ENCODE measurements at regions not wholly inside any gene's neighbourhood (a gene's known extent, or its start where the extent isn't known, plus 50 kb on each side); places are given as distances from the start of the nearest gene placed in this dataset.

DNA sequence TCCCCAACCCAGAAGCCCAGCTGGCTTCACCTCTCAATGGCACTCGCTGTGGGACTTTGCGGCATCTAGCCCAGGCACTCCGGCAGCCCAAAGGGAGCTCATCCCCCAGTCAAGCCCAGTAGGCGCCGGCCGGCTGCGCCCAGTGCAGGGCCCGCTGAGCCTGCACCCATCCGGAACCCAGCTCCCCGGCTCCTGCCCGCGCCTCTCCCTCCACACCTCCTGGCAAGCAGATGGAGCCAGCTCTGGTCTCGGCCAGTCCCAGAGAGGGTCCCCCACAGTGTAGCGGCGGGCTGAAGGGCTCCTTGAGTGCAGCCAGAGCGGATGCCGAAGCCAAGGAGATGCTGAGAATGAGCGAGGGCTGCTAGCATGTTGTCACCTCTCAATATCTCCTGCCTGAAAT is 116.8 kb upstream of the UGT8 start:
- DNase-seq (ENCODE audit: low read depth, low spot score): no peak
- Histone ChIP-seq H3K9ac (ENCODE audit: insufficient read length, low read depth) (no peak overlapping the region), H3K36me3 (ENCODE audit: insufficient read depth, insufficient read length, low read length) (no peaks in the 10 kb centered on the region), H3K27me3 (ENCODE audit: insufficient read depth, insufficient read length) (no peaks in the 10 kb centered on the region), H3K4me3 (ENCODE audit: insufficient read length, low read depth) (no peak overlapping the region), H3K9me3 (ENCODE audit: insufficient read depth, low read length) (no peaks in the 10 kb centered on the region; the same call in 1 of the 2 replicates), H3K4me1 (ENCODE audit: insufficient read depth, insufficient read length) (no peaks in the 10 kb centered on the region)
- no peak for TF ChIP-seq YY1 (IDR thresholded peaks at IDR 0.05; ENCODE audit: insufficient read depth, insufficient read length)
- no peak for TF ChIP-seq ZNF274 (IDR thresholded peaks at IDR 0.05; ENCODE audit: low read depth, low read length)
- TF ChIP-seq SUZ12 (IDR thresholded peaks at IDR 0.05; ENCODE audit: extremely low read depth, insufficient read depth, insufficient read length): no peak

DNA sequence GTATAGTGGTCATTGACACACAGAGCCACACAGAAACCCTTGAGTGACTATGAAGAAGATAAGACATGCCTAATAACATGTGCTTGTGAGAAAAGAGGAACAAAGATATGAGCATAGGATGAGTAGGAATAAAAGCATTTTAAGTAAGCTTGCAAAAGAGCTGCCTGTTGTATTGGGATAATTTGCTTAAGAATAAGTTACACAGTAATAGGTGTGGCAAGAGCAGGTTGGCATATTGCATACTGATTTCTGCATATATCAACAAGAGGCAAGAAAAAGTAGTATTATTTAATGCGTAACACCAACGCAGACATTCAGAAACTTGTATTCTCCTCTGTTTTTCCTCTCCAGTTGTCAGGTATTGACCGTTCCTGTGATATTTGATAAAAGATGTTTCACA is 111.5 kb upstream of the UGT8 start:
- Histone ChIP-seq H3K4me3 (ENCODE audit: insufficient read length, low read depth) (no peak overlapping the region), H3K9ac (ENCODE audit: insufficient read length, low read depth) (no peak overlapping the region), H3K27me3 (ENCODE audit: insufficient read depth, insufficient read length) (no peaks in the 10 kb centered on the region), H3K9me3 (ENCODE audit: insufficient read depth, low read length) (no peaks in the 10 kb centered on the region), H3K36me3 (ENCODE audit: insufficient read depth, insufficient read length, low read length) (no peaks in the 10 kb centered on the region), H3K4me1 (ENCODE audit: insufficient read depth, insufficient read length) (no peaks in the 10 kb centered on the region)
- no peak for DNase-seq (ENCODE audit: low read depth, low spot score)
- TF ChIP-seq SUZ12 (IDR thresholded peaks at IDR 0.05; ENCODE audit: extremely low read depth, insufficient read depth, insufficient read length) (no peak), ZNF274 (IDR thresholded peaks at IDR 0.05; ENCODE audit: low read depth, low read length) (no peak), YY1 (IDR thresholded peaks at IDR 0.05; ENCODE audit: insufficient read depth, insufficient read length) (no peak)

DNA sequence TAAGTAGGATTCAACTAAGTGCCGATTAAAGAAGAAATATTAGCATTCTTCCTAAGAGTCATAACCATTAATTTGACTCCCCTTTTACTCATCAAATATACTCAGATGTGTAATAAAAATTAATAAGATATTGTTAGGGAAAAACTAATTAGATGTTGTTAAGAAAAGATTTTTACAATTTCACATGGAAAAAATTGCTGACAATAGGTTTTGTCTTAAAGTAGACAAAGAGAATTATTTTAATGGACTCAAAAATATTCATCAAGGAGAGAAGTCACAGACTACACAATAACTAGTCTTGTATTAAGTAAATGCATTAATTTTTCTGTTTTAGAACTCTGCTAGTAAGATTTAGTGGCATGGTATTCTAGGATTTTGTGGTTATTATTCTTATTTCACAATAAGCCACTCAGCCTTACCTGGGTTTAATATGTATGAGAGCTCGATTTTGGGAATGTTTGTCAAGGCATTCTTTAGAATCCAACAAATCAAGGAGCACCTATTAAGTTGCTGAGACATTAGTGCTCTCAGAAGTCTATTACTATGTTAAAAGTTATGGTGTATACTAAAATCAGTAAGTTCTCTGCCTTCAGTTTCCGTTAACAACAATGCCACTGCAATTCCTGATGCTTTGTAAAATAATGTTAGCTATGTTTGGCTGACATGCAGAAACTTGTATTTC is 110.2 kb upstream of the UGT8 start:
- no peaks in the 10 kb centered on the region for H3K27me3 ChIP-seq (ENCODE audit: insufficient read depth, insufficient read length)
- TF ChIP-seq YY1 (IDR thresholded peaks at IDR 0.05; ENCODE audit: insufficient read depth, insufficient read length) (no peak), SUZ12 (IDR thresholded peaks at IDR 0.05; ENCODE audit: extremely low read depth, insufficient read depth, insufficient read length) (no peak), ZNF274 (IDR thresholded peaks at IDR 0.05; ENCODE audit: low read depth, low read length) (no peak)
- no peaks in the 10 kb centered on the region for H3K36me3 ChIP-seq (ENCODE audit: insufficient read depth, insufficient read length, low read length)
- H3K4me3 ChIP-seq (ENCODE audit: insufficient read length, low read depth): no peak overlapping the region
- H3K4me1 ChIP-seq (ENCODE audit: insufficient read depth, insufficient read length): no peaks in the 10 kb centered on the region
- H3K9ac ChIP-seq (ENCODE audit: insufficient read length, low read depth): no peak overlapping the region
- peaks cover 4% of the 10 kb centered on the region; the same call in 1 of the 2 replicates for H3K9me3 ChIP-seq (ENCODE audit: insufficient read depth, low read length)
- no peak for DNase-seq (ENCODE audit: low read depth, low spot score)

DNA sequence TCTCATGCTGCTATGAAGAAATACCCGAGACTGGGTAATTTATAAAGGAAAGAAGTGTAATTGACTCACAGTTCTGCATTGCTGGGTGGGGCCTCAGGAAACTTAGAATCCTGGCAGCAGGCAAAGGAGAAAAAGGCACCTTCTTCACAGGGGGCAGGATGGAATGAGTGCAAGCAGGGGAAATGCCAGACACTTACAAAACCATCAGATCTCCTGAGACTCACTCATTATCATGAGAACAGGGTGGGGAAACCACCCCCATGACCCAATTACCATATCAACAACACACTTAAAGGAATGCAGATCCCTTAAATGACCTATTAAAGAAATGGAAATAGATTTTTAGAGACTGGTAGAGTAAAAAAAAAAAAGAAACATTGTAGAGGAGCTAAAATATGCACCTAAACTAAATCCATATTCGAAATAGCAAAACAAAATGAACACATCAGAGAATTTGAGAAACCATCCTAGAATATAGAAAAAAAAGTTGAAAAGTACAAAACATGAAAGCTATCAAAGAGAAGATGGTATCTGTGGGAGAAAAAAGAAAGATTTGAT is 104.3 kb upstream of the UGT8 start:
- H3K9ac ChIP-seq (ENCODE audit: insufficient read length, low read depth): no peak overlapping the region
- no peaks in the 10 kb centered on the region for H3K4me1 ChIP-seq (ENCODE audit: insufficient read depth, insufficient read length)
- H3K36me3 ChIP-seq (ENCODE audit: insufficient read depth, insufficient read length, low read length): no peaks in the 10 kb centered on the region
- no peak for DNase-seq (ENCODE audit: low read depth, low spot score)
- no peak for TF ChIP-seq ZNF274 (IDR thresholded peaks at IDR 0.05; ENCODE audit: low read depth, low read length)
- TF ChIP-seq SUZ12 (IDR thresholded peaks at IDR 0.05; ENCODE audit: extremely low read depth, insufficient read depth, insufficient read length): no peak
- TF ChIP-seq YY1 (IDR thresholded peaks at IDR 0.05; ENCODE audit: insufficient read depth, insufficient read length): no peak
- H3K4me3 ChIP-seq (ENCODE audit: insufficient read length, low read depth): no peak overlapping the region
- H3K27me3 ChIP-seq (ENCODE audit: insufficient read depth, insufficient read length): no peaks in the 10 kb centered on the region
- H3K9me3 ChIP-seq (ENCODE audit: insufficient read depth, low read length): peaks cover 17% of the 10 kb centered on the region; the same call in 1 of the 2 replicates

DNA sequence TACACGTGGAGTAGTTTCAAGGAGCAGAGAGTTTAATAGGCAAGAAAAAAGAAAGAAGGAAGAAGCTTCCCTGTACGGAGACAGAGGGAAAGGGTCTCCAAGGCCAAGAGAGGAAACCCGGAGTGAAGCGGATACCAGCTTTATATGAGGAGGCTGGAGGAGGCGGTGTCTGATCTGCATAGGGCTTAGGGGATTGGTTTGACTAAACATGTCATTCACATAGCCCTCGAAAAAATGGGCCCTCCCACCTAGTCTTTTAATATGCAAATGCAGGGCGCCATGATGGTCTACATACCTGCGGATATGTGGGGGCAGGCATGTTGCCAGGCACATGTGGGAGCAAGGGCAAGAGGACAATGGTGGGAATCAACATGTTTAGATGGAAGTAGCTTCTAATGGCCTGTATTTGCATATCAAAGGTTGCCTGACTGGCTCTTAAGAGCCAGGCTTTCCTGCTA is 103.1 kb upstream of the UGT8 start:
- no peak overlapping the region for H3K9ac ChIP-seq (ENCODE audit: insufficient read length, low read depth)
- H3K36me3 ChIP-seq (ENCODE audit: insufficient read depth, insufficient read length, low read length): no peaks in the 10 kb centered on the region
- TF ChIP-seq YY1 (IDR thresholded peaks at IDR 0.05; ENCODE audit: insufficient read depth, insufficient read length): no peak
- TF ChIP-seq SUZ12 (IDR thresholded peaks at IDR 0.05; ENCODE audit: extremely low read depth, insufficient read depth, insufficient read length): no peak
- no peak for TF ChIP-seq ZNF274 (IDR thresholded peaks at IDR 0.05; ENCODE audit: low read depth, low read length)
- H3K4me1 ChIP-seq (ENCODE audit: insufficient read depth, insufficient read length): no peaks in the 10 kb centered on the region
- H3K4me3 ChIP-seq (ENCODE audit: insufficient read length, low read depth): no peak overlapping the region
- H3K27me3 ChIP-seq (ENCODE audit: insufficient read depth, insufficient read length): no peaks in the 10 kb centered on the region
- peaks cover 17% of the 10 kb centered on the region; the same call in 1 of the 2 replicates for H3K9me3 ChIP-seq (ENCODE audit: insufficient read depth, low read length)
- DNase-seq (ENCODE audit: low read depth, low spot score): peak; percentile 79

DNA sequence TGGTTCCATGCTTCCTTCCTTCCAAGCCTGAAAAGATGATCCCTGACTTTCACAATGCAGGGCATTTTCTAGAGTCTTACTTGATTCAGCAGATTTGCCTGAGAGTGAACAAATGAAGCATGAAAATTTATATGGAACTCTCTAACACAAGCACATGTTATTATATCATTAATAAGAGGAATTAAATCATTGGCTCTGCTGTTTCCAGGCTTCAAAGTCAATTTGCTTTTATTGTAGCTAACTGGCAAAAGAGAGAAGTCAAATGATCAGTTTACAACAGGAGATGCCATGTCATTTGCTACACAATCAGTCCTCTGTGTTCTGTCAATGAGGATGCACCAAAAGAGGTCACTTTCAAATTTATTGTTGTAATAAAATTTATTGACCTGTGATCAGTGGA is 101.5 kb upstream of the UGT8 start:
- Histone ChIP-seq H3K4me1 (ENCODE audit: insufficient read depth, insufficient read length) (no peaks in the 10 kb centered on the region), H3K4me3 (ENCODE audit: insufficient read length, low read depth) (no peak overlapping the region), H3K27me3 (ENCODE audit: insufficient read depth, insufficient read length) (no peaks in the 10 kb centered on the region), H3K9ac (ENCODE audit: insufficient read length, low read depth) (no peak overlapping the region), H3K36me3 (ENCODE audit: insufficient read depth, insufficient read length, low read length) (no peaks in the 10 kb centered on the region), H3K9me3 (ENCODE audit: insufficient read depth, low read length) (peaks cover 17% of the 10 kb centered on the region; the same call in 1 of the 2 replicates)
- DNase-seq (ENCODE audit: low read depth, low spot score): no peak
- no peak for TF ChIP-seq ZNF274 (IDR thresholded peaks at IDR 0.05; ENCODE audit: low read depth, low read length)
- no peak for TF ChIP-seq YY1 (IDR thresholded peaks at IDR 0.05; ENCODE audit: insufficient read depth, insufficient read length)
- no peak for TF ChIP-seq SUZ12 (IDR thresholded peaks at IDR 0.05; ENCODE audit: extremely low read depth, insufficient read depth, insufficient read length)

DNA sequence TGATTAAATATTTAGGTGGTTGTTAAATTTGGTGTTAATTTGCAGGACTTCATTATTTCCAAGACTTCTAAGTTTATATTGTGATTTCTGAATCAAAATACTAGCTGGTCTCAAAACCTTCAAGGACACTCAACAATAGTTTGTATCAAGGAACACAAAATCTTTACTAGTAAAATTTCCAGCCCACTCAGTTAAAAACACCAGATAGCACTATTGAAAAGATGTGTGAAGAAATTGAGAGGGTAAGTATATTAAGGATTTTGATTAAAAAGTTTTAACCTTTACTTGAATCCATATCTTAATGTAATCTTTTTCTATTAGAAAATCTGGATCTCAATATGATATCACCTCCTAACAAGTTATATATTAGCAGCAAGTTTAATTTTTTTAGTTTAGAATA is 89.3 kb upstream of the UGT8 start:
- no peaks in the 10 kb centered on the region; the same call in 1 of the 2 replicates for H3K9me3 ChIP-seq (ENCODE audit: insufficient read depth, low read length)
- DNase-seq (ENCODE audit: low read depth, low spot score): no peak
- H3K27me3 ChIP-seq (ENCODE audit: insufficient read depth, insufficient read length): no peaks in the 10 kb centered on the region
- TF ChIP-seq SUZ12 (IDR thresholded peaks at IDR 0.05; ENCODE audit: extremely low read depth, insufficient read depth, insufficient read length) (no peak), ZNF274 (IDR thresholded peaks at IDR 0.05; ENCODE audit: low read depth, low read length) (no peak), YY1 (IDR thresholded peaks at IDR 0.05; ENCODE audit: insufficient read depth, insufficient read length) (no peak)
- no peak overlapping the region for H3K4me3 ChIP-seq (ENCODE audit: insufficient read length, low read depth)
- no peak overlapping the region for H3K9ac ChIP-seq (ENCODE audit: insufficient read length, low read depth)
- H3K36me3 ChIP-seq (ENCODE audit: insufficient read depth, insufficient read length, low read length): no peaks in the 10 kb centered on the region
- no peaks in the 10 kb centered on the region for H3K4me1 ChIP-seq (ENCODE audit: insufficient read depth, insufficient read length)
